Psoas muscle (tissue), 7 donors: ENCODE measurements at regions not wholly inside any gene's neighbourhood (a gene's known extent, or its start where the extent isn't known, plus 50 kb on each side); places are given as distances from the start of the nearest gene placed in this dataset.

Source experiments
- ATAC-seq, 4 donors: fragments of 200-7000 bp; cut with Tn5 transposase; one replicate each; pipeline ENCODE4 v1.9.1; 2020; ENCODE audit warnings: moderate library complexity in 3 of 4, mild to moderate bottlenecking in 2 of 4
- DNase-seq, 2 donors: peaks; one replicate each; pipeline ENCODE4 v3.0.0-alpha.2; 2020
- H3K27ac ChIP-seq: fragments of 200-600 bp; one replicate; pipeline ENCODE4 v1.8.0; 2022
- H3K27me3 ChIP-seq, 3 donors: fragments of 200-600 bp in 1 of 3; one replicate each; pipeline versions ENCODE4 v1.6.1 to v1.8.0; 2013 to 2022; ENCODE audit warnings: low read length in 2 of 3, mild to moderate bottlenecking in 2 of 3, moderate library complexity in 1 of 3; ENCODE audit not compliant: insufficient read depth in 3 of 3
- H3K36me3 ChIP-seq, 2 donors: fragments of 200-600 bp in 1 of 2; one replicate each; pipeline versions ENCODE4 v1.6.1 to v1.8.0; 2013 to 2022; ENCODE audit warnings: low read depth in 1 of 2, mild to moderate bottlenecking in 1 of 2, moderate library complexity in 1 of 2; ENCODE audit not compliant: insufficient read depth in 1 of 2
- H3K4me1 ChIP-seq: fragments of 200-600 bp; one replicate; pipeline ENCODE4 v1.8.0; 2022
- H3K4me3 ChIP-seq: fragments of 200-600 bp; one replicate; pipeline ENCODE4 v1.8.0; 2022; ENCODE audit warnings: mild to moderate bottlenecking
- H3K9me3 ChIP-seq: fragments of 200-600 bp; one replicate; pipeline ENCODE4 v1.8.0; 2022
- WGBS, 3 donors: extraction: QIAGEN DNeasy Blood & Tissue Kit; methylation state at CpG; one replicate each; pipeline versions ENCODE4 v1.1.6 to v1.1.7; 2013; 5-methylcytosine and 5-hydroxymethylcytosine counted together
- intact Hi-C, 2 donors: fragments of 100-400 bp; cut with DNase I; formaldehyde crosslinking; loops; one replicate each; pipeline versions ENCODE4 v1.11.0 to v1.14.2; 2022
- TF ChIP-seq, protein P1 (sequence below): fragments of 200-600 bp; IDR thresholded peaks from one replicate; pipeline ENCODE4 v1.8.0; 2022; ENCODE audit warnings: antibody characterized with exemption
- donor health status: healthy with polysubstance abuse.
- donor health status: DM: no; HTN: no; CAD: no; lungs with moderate emphysema.
- donor health status: Bipolar disorder and iron deficiency.
- donor health status: healthy.
- donor health status: DM: yes; HTN: yes; CAD: no.
- donor health status: DM: no; HTN: no; CAD: no.
- donor health status: DM: yes; HTN: yes; CAD: no.

DNA sequence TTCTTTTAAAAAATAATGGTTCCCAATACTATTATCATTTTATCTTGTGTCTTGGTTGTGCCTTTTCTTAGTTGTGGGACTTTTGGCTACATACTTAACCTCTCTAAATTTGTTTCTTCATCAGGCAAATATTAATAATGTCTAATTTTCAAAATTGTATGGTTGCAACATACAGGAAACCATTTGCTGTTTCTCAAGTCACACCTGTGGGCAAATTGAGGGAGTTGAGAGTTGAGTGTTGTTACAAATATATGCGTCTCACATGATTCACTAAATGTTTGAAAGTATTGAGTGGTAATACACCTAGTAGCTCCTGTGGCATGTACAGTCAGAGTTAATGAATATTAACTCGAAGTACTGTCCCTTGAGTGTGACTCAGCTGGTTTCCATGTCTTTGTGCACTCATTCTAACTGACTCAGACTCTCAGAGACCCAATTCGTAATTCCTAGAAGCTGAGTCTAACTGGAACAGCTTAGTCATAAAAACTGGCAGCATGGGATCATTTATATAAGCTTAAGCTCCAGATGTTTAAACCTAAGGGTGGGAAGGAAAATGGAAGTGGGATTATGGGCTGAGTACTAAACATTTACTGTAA, 802.4 kb downstream of the TRIML1 start:
- Histone ChIP-seq H3K27ac (no peak overlapping the region), H3K9me3 (no peaks in the 10 kb centered on the region), H3K27me3 (no peaks in the 10 kb centered on the region), H3K4me3 (no peak overlapping the region), H3K4me1 (no peaks in the 10 kb centered on the region), H3K36me3 (no peaks in the 10 kb centered on the region)
- ATAC-seq = no peak
- intact Hi-C loops = no loop called here
- WGBS, 3 donors = 34 to 39% (median 38%) methylated on average over 3 of the region's 3 CpGs
- DNase-seq = no peak
- TF ChIP-seq, protein P1, sequence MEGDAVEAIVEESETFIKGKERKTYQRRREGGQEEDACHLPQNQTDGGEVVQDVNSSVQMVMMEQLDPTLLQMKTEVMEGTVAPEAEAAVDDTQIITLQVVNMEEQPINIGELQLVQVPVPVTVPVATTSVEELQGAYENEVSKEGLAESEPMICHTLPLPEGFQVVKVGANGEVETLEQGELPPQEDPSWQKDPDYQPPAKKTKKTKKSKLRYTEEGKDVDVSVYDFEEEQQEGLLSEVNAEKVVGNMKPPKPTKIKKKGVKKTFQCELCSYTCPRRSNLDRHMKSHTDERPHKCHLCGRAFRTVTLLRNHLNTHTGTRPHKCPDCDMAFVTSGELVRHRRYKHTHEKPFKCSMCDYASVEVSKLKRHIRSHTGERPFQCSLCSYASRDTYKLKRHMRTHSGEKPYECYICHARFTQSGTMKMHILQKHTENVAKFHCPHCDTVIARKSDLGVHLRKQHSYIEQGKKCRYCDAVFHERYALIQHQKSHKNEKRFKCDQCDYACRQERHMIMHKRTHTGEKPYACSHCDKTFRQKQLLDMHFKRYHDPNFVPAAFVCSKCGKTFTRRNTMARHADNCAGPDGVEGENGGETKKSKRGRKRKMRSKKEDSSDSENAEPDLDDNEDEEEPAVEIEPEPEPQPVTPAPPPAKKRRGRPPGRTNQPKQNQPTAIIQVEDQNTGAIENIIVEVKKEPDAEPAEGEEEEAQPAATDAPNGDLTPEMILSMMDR = no peak

DNA sequence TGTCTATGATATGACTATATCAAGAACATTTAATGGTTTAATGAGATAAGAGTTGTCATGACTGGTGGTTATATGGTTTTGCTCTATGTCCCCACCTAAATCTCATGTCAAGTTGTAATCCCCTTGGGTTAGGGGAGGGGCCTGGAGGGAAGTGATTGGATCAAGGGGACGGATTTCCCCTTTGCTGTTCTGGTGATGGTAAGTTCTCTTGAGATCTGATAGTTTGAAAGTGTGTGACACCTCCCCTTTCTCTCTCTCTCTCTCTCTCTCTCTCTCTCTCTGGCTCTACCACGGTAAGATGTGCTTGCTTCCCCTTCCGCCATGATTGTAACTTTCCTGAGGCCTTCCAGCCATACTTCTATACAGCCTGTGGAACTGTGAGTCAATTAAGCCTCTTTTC, 803.4 kb downstream of the TRIML1 start:
- H3K4me3 ChIP-seq = no peak overlapping the region
- H3K9me3 ChIP-seq = no peaks in the 10 kb centered on the region
- H3K36me3 ChIP-seq = no peaks in the 10 kb centered on the region
- TF ChIP-seq, protein P1 = no peak
- intact Hi-C loops = no loop called here
- H3K4me1 ChIP-seq = no peaks in the 10 kb centered on the region
- WGBS, 3 donors = 81 to 88% (median 83%) methylated on average over 3 of the region's 3 CpGs
- no peak overlapping the region for H3K27ac ChIP-seq
- no peaks in the 10 kb centered on the region for H3K27me3 ChIP-seq
- DNase-seq (no peak), ATAC-seq (no peak)

DNA sequence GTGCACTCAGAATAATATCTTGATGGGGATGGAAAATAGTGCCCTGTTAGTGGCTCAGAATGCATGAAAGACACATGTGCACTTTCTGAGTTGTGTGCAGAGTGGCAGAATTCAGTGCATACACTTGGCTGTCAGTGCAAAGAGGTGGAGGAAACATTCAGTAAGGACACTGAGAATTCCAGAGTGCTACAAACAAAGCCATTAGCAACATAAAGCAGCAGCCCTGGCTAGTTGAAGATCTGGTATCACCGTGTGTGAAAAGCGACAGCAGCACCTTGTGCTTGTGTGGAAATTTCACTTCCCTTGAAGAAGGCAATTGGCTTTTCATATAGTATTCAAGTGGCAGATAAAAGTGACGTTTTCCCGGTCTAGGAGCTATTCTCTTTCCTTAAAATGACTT, 810.4 kb downstream of the TRIML1 start:
- Histone ChIP-seq H3K4me1 (no peaks in the 10 kb centered on the region), H3K36me3 (no peaks in the 10 kb centered on the region), H3K9me3 (no peaks in the 10 kb centered on the region), H3K27me3 (no peaks in the 10 kb centered on the region), H3K27ac (no peak overlapping the region), H3K4me3 (no peak overlapping the region)
- intact Hi-C loops = no loop called here
- TF ChIP-seq, protein P1 = no peak
- ATAC-seq (no peak), DNase-seq (no peak)
- 44 to 57% (median 52%) methylated on average over 4 of the region's 4 CpGs for WGBS, 3 donors

DNA sequence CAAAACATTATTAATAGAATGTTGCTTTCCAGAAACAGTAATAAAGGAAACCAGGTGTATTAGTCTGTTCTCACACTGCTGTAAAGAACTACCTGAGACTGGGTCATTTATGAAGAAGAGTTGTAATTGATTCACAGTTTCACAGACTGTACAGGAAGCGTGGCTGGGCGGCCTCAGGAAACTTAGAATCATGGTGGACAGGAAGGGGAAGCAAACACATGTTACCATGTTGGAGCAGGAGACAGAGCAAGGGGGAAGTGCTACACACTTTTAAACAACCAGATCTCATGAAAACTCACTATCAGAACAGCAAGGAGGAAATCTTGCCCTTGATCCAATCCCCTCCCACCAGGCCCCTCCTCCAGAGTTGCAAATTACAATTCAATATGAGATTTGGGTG, 815.8 kb downstream of the TRIML1 start:
- intact Hi-C loops = no loop called here
- DNase-seq (no peak), ATAC-seq (no peak)
- 73 to 86% (median 80%) methylated on average over 2 of the region's 2 CpGs for WGBS, 3 donors
- no peak overlapping the region for H3K4me3 ChIP-seq
- H3K27ac ChIP-seq = no peak overlapping the region
- H3K9me3 ChIP-seq = no peaks in the 10 kb centered on the region
- H3K27me3 ChIP-seq = no peaks in the 10 kb centered on the region
- no peaks in the 10 kb centered on the region for H3K4me1 ChIP-seq
- H3K36me3 ChIP-seq = no peaks in the 10 kb centered on the region
- TF ChIP-seq, protein P1 = no peak

DNA sequence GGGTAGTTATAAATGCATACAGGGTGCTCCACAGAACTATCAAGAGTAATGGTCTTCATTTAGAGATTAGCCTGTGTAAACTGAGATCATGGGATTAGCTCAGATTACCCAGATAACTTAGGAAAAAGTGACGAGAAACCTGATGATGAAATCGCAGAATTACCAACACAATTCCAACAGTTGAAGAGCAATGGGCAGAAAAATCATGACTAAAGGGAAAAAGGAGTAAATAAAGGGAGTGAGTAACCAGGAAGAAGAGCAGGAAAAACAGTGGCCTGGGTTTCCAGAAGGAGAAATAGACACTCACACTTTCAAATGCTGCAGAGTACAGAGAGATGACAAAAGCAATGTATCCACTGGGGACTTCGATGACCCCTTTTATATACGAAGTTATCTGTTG, 817.3 kb downstream of the TRIML1 start:
- H3K27ac ChIP-seq = no peak overlapping the region
- intact Hi-C loops = no loop called here
- DNase-seq = no peak
- no peak for ATAC-seq
- no peaks in the 10 kb centered on the region for H3K9me3 ChIP-seq
- no peak overlapping the region for H3K4me3 ChIP-seq
- TF ChIP-seq, protein P1 = no peak
- WGBS, 3 donors = 80 to 84% (median 83%) methylated on average over 4 of the region's 4 CpGs
- H3K4me1 ChIP-seq = no peaks in the 10 kb centered on the region
- no peaks in the 10 kb centered on the region for H3K27me3 ChIP-seq
- H3K36me3 ChIP-seq = no peaks in the 10 kb centered on the region
